Activated CD4-positive, alpha-beta T cell treated with anti-CD3 and anti-CD28 coated beads for 48 hours (primary cell): ENCODE measurements at regions not wholly inside any gene's neighbourhood (a gene's known extent, or its start where the extent isn't known, plus 50 kb on each side); places are given as distances from the start of the nearest gene placed in this dataset.
A peak's percentile ranks its signal among the peaks of the same experiment; 100 is the strongest.

ENCODE experiments used
- DNase-seq: peaks from one replicate; pipeline ENCODE4 v3.0.0-alpha.2; 2020

DNA sequence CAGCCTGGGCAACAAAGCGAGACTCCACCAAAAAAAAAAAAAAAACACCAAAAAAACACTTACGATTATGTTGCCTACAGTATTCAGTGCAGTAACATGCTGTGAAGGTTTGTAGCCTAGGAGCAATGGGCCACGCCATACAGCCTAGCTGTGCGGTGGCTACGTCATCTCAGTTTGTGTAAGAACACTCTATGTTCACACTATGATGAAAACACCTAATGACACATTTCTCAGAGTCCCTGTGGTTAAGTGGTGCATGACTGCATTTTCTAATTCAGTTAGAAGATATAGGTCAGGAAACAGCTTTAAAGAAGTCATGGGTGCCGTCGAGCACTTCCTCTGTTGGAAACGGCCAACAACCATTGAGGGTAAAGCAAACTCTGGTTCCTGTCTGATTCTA lies 75.7 kb upstream of the ANO1 start:
- peak; percentile 35 for DNase-seq

DNA sequence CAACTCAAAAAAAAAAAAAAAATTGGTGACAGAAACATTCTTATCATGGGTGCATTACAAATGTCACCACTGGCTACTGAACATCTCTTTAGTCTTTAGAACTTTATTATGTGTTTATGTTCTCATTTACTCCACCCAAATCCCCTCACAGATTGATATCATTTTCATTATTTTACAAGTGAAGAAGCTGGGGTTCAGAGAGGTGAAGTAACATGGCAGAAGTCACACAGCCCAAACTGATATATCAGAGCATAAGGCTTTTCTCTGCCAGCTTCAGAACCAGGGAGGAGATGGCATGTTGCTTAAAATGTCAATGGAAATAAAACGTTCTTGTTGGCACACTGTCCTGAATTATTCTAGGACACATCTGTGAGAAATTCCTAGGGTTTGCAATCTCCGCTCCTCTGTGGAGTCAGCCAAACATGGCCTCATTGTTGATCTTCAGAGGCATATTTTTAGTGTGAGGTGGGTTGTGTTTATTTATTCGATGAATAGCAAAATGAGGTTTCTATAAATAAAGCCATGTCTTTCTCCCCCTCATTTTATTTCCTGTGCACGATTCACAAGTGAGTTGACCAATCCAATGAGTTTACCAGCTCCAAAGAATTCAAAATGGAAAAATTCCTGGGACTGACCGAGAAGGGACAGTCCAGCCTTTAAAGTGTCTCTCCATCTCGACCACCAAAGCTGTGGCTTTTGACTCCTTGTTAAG lies 72.9 kb upstream of the ANO1 start:
- DNase-seq, result no peak

DNA sequence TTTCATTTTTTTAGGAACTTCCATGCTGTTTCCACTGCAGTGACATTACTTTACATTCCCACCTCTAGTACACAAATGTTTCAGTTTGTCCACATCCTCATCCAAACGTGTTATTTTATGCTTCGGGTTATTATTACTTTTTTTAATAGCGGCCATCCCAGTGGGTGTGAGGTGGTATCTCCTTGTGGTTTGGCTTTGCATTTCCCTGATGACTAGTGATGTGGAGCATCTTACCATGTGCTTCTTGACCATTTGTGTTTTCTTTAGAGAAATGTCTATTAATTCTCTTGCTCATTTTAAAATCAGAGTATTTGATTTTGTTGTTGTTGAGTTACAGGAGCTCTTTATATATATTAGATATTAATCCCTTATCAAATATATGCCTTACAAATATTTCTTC lies 70.3 kb upstream of the ANO1 start:
- no peak for DNase-seq

DNA sequence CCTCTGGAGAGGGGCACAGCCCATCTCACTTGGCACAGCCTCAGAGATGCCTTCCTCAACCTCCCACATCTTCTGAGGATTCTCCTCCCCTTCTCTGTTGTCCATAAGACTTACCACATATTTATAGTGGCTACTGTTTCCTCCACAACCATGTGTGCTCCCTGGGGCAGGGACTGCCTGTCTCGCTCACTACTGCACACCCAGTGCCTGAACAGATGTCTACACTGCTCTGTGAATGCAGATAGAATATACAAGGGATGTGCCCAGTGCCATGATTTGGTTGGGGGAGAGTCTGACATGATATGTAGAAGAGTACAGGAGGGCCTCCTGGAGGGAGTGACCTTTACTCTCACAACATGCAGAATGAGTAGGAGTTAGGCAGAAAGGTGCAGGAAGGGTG lies 67.3 kb upstream of the ANO1 start:
- DNase-seq, result no peak

DNA sequence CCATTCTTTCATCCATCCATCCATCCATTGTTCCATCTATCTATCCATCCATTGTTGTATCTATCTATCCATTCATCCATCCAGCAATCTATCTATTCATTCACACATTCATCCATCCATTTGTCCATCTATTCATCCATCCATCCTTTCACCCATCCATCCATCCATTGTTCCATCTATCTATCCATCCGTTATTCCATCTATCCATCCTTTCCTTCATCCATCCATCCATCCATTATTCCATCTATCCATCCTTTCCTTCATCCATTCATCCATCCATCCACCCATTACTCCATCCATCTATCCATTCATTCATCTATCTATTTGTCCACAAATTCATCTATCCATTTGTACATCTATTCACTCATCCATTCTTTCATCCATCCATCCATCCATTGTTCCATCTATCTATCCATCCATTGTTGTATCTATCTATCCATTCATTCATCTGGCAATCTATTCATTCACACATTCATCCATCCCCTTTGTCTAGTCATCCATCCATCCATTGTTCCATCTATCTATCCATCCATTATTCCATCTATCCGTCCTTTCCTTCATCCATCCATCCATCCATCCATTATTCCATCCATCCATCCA lies 65.9 kb upstream of the ANO1 start:
- no peak for DNase-seq

DNA sequence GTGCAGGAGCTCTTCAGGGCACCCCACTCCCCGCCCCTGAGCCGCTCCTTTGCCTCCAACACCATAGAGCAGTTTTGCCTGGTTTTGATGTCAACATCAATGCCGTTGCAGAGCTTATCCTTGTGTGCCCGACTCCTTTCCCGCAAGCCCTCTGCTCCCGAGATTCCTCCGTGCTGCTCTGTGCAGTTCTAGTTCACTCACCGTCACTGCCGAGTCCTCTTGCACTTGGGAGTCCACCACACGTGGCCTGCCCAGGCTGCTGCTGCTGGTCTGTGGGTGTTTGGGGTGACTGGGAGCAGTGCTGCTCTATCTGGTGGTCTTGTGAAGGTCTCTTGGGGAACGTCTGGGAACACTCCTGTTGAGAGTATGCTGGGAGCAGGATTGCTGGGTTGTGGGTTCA lies 63.8 kb upstream of the ANO1 start:
- no peak for DNase-seq

DNA sequence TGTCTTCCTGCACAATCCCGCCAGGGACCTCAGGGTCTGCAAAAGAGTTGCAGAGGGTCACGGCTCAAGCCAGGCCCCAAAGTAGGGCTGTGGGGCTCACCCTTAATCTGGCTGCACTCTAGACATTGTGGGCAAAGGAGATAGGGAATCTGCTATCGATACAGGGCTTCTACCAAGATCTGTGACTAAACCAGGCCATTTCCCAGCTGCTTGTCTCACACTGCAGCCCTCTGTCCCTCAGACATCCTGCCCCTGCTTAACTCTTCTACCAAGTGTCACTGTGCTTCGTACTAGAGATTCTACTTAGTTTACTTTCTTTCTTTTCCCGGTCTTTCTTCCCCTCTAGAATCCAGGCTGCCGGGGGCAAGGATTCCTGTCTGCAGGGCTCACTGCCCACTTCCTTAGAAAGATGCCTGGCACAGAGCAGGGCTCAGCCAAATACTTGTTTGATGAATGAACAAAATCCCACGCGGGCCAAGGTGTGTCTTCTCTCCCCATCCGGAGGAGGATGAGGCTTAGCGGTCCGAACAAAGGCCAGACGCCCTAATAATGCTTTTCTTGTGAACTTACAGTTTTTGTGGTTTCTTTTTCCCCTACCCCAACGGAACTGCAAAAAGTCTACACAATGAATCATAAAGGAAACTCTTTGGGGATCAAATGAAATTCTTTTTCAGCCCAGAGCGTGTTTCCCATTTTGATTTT lies 61.3 kb upstream of the ANO1 start:
- DNase-seq, result no peak

DNA sequence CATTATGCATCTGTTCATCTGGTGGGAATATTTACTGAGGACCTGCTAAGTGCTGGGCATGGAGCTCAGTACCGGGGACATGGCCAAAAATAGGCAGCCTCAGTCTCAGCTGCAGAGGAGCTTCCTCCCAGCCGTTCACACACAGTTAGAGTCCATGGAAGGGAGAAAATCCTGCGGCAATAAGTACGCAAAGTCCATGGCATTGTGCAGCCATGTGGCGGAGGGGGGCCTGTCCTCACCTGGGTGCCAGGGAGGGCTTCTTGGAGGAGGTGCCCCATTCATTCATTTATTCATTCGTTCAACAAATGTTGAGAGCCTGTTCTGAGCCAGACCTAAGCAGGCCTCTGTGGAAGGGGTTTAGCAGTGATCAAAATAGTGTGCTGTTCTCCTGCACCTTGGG lies 59.3 kb upstream of the ANO1 start:
- no peak for DNase-seq

DNA sequence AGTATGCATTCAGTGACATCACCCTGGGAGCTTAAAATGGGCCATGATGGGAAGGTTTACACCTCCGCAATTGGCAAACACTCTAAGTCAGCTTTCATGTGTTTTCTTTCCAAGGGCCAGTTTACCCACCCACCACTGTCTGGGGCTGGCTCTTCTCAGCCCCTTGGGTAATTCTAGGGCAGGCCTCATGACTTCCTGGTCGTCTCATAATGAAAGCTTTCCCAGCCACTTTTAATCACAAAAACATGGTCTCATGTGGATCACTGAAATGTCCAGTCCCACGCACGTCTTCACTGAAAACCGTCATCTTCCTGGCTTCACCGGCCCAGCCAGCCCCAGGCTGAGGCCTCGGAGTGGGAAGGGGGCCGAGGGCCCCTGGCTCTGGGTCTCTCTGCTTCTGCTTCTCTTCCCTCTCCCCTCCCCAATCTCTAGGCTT lies 58.5 kb upstream of the ANO1 start:
- no peak for DNase-seq

DNA sequence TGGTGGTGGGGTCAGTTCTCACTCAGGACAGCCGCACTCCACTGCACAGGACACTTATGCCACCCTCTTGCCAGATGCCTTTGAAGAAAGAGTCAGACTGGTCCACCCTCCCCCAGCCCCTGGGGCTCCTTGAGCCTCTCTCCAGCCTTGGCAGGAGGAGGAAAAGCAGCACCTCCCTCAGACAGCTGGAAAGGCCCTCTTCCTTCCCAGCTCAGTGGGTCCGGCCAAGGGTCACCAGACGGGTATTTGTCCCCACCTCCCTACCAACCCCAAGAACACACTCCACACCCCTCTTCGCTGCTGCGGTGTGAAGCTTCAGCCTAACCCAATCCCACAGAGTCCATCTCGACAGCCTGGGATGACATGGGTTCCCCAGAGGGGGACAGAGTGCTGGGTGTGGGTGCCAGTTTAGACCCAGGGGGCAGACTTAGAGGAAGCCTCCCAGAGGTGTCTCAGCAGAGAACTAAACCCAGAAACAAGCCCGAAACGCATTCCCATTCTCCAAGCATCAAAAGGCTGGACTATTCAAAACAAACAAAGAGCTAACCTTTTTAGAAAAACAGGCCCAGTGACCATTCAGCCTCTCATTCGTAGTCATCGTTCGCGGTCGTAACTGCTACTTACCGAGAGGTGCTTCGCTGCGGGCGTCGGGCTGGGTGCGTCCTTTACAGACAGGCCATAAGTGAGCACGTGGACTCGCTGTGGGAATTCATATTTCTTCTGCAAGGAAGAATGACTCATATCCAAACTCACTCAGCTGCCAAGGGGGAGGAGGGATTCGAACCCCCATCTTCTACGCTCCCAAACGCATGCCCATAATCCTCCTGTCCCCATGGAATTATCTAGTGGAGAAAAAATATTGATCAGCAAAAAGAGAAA lies 57.5 kb upstream of the ANO1 start:
- no peak for DNase-seq

DNA sequence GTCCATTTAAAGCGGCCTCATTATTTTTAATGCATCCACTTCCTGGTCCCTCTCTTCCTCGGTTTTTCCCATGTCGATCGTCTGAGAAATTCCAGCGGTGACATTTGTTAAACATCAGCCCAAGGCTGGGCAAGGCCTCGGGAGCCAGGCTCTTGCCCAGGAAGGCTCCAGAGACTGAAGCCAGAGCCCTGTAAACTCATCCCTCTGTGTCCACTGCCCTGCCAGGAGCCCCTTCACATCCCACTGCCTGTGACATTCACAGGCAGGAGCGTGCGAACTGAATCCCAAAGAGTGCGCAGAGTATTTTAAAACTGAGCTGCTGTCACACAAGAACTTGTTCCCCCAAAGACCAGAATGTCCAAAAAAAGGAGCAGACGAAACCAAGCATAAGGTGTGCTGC lies 56.5 kb upstream of the ANO1 start:
- DNase-seq, result no peak

DNA sequence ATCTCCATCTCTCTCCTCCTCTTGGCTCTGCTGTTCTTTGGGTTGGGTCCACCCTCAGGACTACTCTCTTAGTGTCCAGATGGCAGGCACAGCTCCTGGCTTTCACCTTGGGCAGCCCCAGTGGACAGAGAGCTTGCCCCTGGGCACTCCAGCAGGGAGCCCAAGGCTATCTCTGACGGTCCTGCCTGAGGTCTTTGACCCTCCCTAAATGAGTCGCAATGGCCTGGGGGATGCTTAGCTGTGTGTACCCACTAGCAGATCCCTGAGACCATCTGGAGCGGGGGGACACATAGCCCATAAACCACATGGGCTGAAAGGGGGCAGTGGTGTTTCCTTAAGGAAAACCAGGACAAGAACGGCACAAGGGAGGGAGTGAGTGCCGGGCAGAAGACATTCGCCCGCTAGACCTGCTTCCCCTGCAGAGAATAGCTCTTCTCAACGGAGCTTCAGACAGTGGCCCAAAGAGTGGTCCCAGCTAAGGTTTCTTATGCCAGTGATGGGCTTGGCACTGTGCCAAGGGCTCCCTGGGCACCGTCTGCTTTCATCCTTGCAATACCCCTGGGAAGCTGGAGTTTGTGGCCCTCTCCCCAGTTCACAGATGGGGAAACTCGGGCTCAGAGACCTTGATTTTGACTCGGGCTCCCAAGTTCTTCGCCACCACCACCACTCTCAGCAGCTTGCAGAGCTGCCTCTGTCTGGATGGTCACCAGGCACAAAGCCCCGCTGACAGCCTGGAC lies 53.9 kb upstream of the ANO1 start:
- no peak for DNase-seq

DNA sequence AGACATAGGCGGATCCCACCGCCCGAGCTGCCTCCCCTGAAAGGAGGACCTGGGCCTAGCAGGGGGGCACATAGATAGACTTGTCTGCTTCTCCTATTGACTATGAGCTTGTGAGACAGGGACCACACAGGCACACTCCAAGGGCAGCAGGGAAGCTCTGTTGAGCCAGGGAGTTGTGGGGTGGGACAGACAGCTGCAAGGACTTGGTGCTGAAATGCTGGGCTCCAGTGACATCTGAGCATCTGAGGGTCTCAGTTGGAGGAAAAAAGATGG lies 53.4 kb upstream of the ANO1 start:
- DNase-seq, result no peak

DNA sequence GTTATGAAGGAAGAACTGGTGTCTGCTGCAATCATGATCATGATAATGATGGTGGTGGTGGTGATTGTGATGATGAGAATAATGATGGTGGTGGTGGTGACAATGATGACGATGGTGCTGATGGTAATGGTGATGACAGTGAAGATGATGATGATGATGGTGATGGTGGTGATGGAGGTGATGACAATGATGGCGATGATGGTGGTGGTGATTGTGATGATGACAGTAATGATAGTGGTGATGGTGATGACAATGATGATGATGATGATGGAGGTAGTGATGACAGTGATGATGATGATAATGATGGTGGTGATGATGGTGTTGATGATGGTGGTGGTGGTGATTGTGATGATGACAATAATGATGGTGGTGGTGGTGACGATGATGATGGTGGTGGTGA lies 52.8 kb upstream of the ANO1 start:
- DNase-seq, result no peak

DNA sequence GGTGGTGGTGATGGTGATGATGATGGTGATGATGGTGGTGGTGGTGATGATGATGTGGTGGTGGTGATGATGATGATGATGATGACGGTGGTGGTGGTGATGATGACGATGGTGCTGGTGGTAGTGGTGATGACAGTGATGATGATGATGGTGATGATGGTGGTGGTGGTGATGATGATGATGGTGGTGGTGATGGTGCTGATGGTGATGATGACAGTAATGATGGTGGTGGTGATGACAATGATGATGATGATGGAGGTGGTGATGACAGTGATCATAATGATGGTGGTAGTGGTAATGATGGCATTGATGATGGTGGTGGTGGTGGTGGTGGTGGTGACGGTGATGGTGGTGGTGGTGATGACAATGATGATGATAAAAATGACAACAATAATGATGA lies 52.1 kb upstream of the ANO1 start:
- no peak for DNase-seq

DNA sequence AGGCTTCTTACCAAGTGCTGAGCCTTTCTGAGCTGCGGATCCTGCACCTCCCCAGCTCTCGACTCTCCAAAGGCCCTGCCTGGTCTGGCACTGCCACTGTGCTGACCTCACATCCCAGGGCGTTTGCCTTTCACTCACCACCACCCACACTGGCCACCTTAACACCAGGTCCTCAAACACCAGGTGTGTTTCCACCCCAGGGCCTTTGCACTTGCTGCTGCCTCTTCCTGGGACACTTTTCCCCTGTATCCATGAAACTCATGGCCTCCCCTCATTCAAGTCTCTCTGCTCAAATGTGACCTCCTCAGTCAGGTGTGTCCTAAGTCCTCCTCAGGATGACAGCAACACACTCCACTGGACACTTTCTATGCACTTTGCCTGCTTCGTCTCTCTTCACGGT lies 51.4 kb upstream of the ANO1 start:
- no peak for DNase-seq

DNA sequence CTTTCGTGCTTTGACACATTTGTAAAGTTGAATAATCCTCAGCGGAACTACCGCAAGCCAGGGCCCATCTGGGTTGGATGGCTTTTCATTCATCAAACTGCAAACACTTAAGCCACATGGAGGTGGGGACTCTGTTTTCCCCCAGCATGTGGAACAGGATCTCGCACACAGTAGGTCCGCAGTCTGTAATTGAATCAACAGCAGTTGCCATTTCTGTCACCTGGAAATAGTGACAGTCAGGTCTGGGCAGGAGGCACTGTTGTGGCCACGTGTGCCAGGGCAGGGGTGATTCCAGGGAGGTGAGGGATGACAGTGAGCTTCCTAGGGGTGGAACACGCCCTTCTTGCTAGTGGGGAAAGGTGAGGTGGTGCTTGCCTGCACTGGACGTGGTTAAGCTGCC lies 50.7 kb upstream of the ANO1 start:
- DNase-seq, result no peak

DNA sequence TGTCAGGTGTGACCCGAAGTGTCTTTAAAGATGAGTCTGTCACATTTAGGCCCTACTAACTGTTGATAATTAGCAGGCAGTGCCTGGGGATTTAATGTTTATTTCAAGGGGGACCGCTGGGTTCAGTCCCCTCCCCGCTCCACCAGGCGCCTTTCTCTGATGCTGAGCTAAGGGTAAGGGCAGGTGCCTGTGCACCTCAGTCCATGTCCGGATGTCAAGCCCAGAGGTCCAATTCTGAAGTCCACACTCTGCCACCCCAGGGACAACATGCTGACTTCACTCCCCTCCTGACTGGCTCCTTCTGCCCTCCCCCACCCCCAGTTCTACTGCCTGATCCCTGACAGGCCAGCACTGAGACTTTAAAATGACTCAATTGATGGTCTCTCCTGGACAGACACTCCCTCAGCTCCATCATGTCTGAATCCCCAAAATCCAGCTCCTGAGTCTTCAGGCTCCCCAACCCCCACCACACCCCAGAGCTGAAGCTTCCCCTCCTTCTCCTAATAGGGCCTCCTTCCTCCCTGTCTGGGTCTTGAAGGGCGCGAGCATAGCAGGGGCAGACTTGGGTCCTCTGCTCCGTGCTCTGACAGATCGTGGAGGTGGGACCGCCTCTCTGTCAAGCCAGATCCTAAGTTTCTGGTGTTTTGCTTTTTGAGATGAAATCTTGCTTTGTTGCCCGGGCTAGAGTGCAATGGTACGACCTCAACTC lies 49.8 kb upstream of the ANO1 start:
- no peak for DNase-seq
